ES-I3 (cell line): ENCODE measurements at regions not wholly inside any gene's neighbourhood (a gene's known extent, or its start where the extent isn't known, plus 50 kb on each side); places are given as distances from the start of the nearest gene placed in this dataset.

Experiments
- H3K36me3 ChIP-seq: 2 replicates; pipeline ENCODE4 v1.6.1; 2013; ENCODE audit warnings: mild to moderate bottlenecking, low read length, control low read depth, moderate library complexity; ENCODE audit not compliant: insufficient read depth
- H3K4me1 ChIP-seq: 2 replicates; pipeline ENCODE4 v1.6.1; 2013; ENCODE audit warnings: mild to moderate bottlenecking, control low read depth, low read length; ENCODE audit not compliant: insufficient read depth
- H3K9ac ChIP-seq: 2 replicates; pipeline ENCODE4 v1.6.1; 2013; ENCODE audit warnings: low read depth, mild to moderate bottlenecking, low read length, moderate library complexity
- H3K9me3 ChIP-seq: 2 replicates; pipeline ENCODE4 v1.6.1; 2013; ENCODE audit warnings: mild to moderate bottlenecking, low read length, moderate library complexity; ENCODE audit not compliant: control insufficient read depth, insufficient read depth

DNA sequence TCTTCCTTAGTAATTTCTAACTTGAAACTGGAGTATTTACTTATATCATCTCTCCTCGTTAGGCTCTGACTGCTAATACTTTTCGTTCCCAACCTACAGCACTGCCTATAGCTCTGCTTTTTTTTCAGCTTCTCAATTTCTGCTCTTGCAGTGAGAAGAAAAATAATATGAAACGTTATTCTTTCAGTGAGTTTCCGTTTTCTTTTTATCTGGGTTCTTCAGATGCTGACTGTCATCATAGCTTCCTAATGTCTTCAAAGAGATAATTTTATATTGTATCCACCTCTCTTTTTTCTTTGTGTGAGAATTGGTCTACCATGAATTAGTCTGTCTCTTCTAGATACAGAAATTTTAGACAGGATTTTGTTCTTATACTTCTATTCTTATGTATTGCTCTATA is 454.9 kb downstream of the LMO7 start:
- no peaks in the 10 kb centered on the region for H3K36me3 ChIP-seq
- H3K9ac ChIP-seq = no peak overlapping the region
- no peaks in the 10 kb centered on the region for H3K4me1 ChIP-seq
- H3K9me3 ChIP-seq = peaks cover 2% of the 10 kb centered on the region; the same call in 1 of the 2 replicates

DNA sequence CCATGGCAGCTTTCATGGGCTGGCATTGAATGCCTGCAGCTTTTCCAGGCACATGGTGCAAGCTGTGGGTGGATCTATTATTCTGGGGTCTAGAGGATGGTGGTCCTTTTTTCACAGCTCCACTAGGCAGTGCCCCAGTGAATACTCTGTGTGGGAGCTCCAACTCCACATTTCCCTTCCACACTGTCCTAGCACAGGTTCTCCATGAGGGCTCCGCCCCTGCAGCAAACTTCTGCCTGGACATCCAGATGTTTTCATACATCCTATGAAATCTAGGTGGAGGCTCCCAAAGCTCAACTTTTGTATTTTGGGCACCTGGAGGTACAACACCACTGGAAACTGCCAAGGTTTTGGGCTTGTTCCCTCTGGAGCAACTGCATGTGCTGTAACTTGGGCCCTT is 450.6 kb downstream of the LMO7 start:
- no peak overlapping the region for H3K9ac ChIP-seq
- peaks cover 2% of the 10 kb centered on the region; the same call in 1 of the 2 replicates for H3K9me3 ChIP-seq
- H3K36me3 ChIP-seq = no peaks in the 10 kb centered on the region
- no peaks in the 10 kb centered on the region for H3K4me1 ChIP-seq

DNA sequence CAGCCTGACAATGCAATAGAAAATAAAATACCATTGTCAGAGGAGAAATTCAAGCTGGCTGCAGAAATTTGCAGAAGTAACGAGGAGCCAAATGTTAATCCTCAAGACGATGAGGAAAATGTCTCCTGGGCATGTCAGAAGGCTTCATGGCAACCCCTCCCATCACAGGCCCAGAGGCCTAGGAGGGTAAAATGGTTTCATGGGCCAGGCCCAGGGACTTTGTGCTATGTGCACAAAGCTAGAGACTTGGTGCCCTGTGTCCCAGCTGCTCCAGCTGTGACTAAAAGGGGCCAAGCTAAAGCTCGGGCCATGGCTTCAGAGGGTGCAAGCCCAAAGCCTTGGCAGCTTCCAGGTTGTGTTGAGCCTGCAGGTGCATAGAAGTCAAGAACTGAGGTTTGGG is 431.7 kb downstream of the LMO7 start:
- Histone ChIP-seq H3K9me3 (peaks cover 13% of the 10 kb centered on the region), H3K36me3 (no peaks in the 10 kb centered on the region), H3K9ac (no peak overlapping the region), H3K4me1 (no peaks in the 10 kb centered on the region)

DNA sequence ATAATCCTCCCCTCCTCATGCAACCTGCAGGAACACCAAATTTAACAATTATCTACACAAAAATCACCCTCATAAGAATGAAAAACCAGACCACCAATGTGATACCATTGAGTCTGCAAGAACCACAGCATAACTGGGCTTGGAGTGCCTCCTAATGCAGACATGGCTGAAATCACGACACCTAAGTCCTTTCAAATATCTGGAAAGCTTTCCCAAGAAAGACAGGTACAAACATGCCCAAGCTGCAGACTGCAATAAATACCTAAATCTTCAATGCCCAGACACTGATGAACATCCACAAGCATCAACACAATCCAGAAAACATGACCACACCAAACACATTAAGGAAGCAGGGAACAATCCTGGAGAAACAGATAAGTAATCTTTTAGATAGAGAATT is 417.1 kb downstream of the LMO7 start:
- no peaks in the 10 kb centered on the region for H3K9me3 ChIP-seq
- no peaks in the 10 kb centered on the region for H3K4me1 ChIP-seq
- no peak overlapping the region for H3K9ac ChIP-seq
- no peaks in the 10 kb centered on the region for H3K36me3 ChIP-seq

DNA sequence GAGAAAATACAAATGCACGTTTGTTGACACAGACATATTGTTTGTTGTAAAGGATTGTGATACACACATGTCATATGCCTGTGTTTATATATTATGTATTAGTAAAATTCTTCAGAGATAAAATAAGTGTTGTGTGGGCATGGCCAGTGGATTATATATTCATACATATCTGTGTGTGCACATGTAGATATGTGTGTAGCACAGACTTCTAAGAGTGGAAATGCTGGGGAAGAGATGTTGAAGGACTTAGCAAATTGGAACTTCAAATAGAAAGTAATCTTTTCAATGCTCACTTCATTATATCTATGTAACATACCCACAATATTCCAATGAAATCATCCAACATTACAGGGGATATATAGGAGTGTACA is 413.2 kb downstream of the LMO7 start:
- H3K4me1 ChIP-seq = no peaks in the 10 kb centered on the region
- H3K9me3 ChIP-seq = no peaks in the 10 kb centered on the region
- H3K9ac ChIP-seq = no peak overlapping the region
- H3K36me3 ChIP-seq = no peaks in the 10 kb centered on the region

DNA sequence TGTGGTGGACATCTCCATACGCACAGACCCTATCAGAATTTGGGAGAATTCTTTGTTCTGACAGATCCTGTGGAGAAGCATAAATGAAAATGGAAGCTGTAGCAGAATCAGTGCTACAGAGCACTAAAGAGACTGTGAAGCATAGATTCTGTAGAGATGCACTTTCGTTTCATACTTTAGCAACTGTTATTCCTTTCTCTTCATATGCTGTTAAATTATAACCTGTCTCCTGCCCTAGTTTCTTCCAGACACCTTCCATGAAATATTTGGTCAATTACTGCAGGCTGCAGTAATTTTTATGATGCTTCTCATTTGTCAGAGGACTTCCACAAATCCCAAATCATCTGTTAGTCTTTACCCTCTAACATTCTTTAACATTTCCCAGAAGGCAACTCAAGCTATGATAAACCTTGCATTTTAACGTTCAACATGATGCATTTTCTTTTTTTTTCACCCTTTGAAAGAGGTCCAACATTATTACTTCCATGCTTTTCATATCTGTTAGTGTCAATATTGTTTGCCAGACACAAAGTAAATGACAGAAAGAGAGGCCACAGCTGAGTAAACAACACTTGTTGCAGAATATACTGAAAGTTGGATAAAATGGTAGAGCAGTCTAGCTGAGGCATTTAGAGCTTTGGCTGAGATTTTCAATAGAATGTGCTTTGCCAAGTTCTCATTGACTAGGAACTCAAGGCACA is 412.7 kb downstream of the LMO7 start:
- H3K9ac ChIP-seq = no peak overlapping the region
- no peaks in the 10 kb centered on the region for H3K9me3 ChIP-seq
- H3K36me3 ChIP-seq = no peaks in the 10 kb centered on the region
- no peaks in the 10 kb centered on the region for H3K4me1 ChIP-seq

DNA sequence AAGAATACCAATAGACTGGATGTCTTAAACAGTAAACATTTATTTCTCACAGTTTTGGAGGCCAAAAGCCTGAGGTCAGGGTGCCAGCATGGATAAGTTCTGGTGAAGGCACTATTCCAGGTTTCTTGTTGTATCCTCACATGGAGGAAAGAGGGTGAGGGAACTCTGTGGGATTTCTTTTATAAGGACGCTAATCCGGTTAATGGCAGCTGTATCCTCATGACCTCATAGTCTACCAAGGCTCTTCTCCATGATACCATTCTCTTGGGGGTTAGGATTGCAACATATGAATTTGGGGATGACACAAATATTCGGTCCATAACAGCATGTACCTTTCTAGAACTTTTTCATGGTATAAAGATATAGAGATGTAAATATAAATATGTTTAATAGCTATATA is 412.0 kb downstream of the LMO7 start:
- no peaks in the 10 kb centered on the region for H3K9me3 ChIP-seq
- H3K4me1 ChIP-seq = no peaks in the 10 kb centered on the region
- H3K9ac ChIP-seq = no peak overlapping the region
- no peaks in the 10 kb centered on the region for H3K36me3 ChIP-seq

DNA sequence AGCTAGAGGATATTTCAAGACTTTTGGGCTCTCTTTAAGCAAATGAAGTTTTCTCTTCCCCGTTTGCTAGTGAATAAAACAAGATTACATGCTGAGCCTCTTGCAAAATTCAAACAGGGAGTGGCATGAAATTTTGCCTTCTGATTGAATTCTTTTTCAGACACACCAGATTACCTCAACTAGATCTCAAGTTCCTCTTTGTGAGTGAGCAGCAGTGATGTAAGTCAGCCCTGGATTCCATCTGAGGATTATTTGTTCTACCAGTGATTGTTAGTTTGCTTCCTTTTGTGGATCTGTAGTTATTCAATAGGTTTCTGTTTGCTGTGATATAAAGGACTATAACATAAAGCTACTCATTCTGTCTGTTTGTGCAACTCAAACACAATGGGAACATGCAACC is 407.7 kb downstream of the LMO7 start:
- Histone ChIP-seq H3K9me3 (no peaks in the 10 kb centered on the region), H3K36me3 (no peaks in the 10 kb centered on the region), H3K4me1 (peaks cover 4% of the 10 kb centered on the region; the same call in 1 of the 2 replicates), H3K9ac (no peak overlapping the region)

DNA sequence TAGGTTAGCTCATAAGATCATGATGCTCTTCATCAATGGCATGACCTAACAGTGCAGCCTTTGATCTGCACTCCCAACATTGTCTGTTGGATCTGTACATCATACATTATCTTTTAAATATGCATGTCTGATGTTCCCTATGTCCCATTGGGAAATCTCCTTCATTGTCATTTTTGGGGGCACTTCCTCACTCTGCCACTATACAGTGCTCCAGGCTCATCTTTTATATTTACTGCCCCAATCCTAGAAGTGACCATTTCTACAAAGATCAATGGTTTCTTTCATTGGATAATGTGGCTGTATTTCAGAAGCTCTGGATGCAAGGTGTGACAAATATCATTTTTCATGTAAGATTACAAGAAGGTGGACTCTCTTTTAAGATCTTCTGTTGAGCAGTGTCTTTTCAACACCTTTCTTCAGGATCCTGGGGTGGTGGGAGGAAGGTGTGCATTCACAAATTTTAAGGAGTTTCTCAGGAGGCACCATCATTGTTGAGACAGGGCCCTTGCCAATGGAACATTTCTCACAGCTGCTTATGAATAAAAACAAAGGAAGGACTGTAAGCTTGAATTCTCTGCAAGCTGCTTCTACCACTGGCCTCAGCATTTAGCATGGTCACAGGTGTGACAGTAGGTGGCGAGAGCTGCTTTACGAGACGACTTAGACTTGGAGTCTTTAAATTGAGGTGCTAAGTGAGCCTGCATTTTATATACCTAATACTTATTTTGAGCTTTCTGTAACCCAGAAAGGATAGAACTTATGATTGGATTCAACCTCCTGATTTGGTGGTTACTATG is 403.0 kb downstream of the LMO7 start:
- no peak overlapping the region for H3K9ac ChIP-seq

DNA sequence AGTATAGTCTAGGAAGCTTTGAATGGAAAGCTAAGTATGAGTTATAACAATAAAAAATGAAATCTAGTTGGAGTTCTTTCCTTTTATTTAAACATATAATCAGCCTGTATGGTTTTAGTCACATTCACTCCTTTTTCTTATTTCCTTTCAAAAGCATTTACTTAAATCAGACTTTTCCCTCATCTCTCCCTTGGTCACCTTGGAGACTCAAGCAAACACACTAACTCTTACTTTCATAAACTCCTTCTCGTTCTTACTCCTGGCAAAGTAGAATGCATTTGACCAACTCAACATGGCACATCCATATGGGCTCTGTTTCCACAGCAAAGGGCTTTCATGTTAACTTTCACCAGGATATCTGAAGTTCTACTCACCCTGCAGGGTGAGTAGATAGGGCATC is 400.0 kb downstream of the LMO7 start:
- Histone ChIP-seq H3K4me1 (peaks cover 4% of the 10 kb centered on the region; the same call in 1 of the 2 replicates), H3K9ac (no peak overlapping the region), H3K36me3 (no peaks in the 10 kb centered on the region)

More for the DNA sequence above, 403.0 kb downstream of the LMO7 start:
- Histone ChIP-seq H3K36me3 (no peaks in the 10 kb centered on the region), H3K9me3 (no peaks in the 10 kb centered on the region), H3K4me1 (peaks cover 4% of the 10 kb centered on the region; the same call in 1 of the 2 replicates)

DNA sequence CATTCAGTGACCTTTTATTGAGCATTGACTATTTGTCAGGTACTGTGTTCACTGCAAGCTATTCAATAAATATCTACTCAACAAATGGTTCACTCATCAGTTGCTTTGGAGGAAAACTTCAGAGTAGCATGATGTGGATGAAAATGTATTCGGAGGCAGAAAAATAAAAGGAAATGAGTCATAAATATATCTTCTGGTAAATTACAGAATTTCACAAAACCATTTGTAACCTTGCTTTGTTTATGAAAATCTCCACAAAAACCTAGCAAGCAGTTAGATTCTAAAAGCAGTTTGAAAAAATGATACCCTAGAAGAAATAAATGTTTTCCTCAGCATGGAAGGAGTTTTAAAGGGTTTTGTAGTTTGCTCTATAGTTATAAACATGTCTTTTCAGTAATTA is 399.6 kb downstream of the LMO7 start:
- H3K9ac ChIP-seq = no peak overlapping the region
- H3K9me3 ChIP-seq = no peaks in the 10 kb centered on the region
- no peaks in the 10 kb centered on the region for H3K36me3 ChIP-seq
- H3K4me1 ChIP-seq = peaks cover 4% of the 10 kb centered on the region; the same call in 1 of the 2 replicates

More for the DNA sequence above, 400.0 kb downstream of the LMO7 start:
- H3K9me3 ChIP-seq = no peaks in the 10 kb centered on the region

DNA sequence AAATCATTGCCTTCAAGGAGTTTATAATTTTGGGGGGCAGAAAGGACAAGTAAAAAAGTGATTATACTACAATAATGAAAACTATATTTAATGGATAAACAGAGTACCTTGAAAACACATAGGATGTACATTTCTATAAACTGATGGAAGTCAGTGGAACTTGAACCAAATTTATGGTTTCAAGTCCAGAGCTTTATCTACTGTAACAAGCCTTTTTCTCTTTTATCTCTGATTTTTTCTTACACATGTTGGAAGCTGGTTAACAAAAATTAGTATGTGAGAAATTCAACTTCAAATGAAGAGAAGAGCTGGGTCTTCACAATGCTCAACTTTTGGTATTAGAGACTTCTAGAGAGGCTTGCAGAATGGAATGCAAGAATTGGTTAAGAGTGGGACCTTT is 393.6 kb downstream of the LMO7 start:
- Histone ChIP-seq H3K9me3 (no peaks in the 10 kb centered on the region), H3K36me3 (no peaks in the 10 kb centered on the region), H3K9ac (no peak overlapping the region), H3K4me1 (peaks cover 6% of the 10 kb centered on the region)

DNA sequence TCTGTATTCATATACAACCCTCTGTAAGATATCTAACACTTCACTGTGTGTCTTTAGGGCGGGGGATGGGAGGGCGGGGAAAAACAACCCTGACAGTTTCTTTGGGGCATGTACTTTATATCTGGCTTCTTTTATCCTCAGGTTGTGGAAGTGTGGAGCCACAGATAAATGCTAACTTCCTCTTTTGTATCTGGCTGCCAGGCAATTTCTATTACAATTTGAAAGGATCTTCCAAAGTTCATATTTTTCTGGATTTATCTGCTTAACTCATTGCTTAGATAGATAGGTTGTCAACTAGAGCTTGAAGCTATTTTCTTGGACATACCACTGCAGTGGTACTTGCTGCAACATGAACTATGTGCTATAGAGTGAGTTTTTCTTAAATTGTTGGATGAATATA is 393.0 kb downstream of the LMO7 start:
- no peaks in the 10 kb centered on the region for H3K9me3 ChIP-seq
- no peak overlapping the region for H3K9ac ChIP-seq
- peaks cover 6% of the 10 kb centered on the region for H3K4me1 ChIP-seq
- no peaks in the 10 kb centered on the region for H3K36me3 ChIP-seq

DNA sequence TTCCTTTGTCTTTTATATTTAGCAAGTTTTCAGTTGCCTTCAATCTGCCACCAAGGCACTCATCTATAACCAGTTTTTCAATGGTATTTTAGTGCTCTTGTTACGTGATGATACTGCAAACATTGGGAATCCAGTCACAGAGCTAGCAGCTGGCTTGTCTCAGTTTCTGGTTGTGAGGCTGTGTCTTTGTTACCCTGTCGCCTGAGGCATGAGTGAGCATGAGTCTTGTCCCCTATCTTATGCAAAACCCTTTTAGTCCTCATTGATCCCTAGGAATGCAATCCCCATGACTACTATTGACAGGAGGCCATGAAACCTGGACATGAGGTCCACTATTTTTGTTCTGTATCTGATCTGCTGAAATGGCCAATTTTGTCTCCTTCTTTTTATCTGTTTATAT is 391.0 kb downstream of the LMO7 start:
- Histone ChIP-seq H3K4me1 (peaks cover 6% of the 10 kb centered on the region), H3K36me3 (no peaks in the 10 kb centered on the region), H3K9me3 (no peaks in the 10 kb centered on the region), H3K9ac (no peak overlapping the region)

DNA sequence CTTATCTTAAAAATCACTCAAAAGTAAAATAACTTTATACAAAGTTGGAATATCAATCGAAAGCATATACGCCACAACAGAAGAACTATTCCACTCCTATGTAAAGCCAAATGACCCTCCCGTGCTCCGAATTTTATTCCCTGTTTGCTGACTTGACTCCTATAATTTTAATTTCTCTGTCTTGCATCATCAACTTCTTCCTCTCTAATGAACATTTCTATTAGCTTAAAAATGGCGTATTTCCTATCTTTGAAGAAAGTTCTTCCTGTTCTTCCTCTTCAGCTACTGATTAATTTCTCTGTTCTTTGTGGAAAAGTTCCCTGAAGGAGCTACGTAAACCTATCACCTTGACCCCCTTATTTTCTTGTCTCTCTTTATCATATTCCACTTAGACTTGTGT is 389.3 kb downstream of the LMO7 start:
- H3K9ac ChIP-seq = no peak overlapping the region
- H3K36me3 ChIP-seq = no peaks in the 10 kb centered on the region
- H3K4me1 ChIP-seq = peaks cover 6% of the 10 kb centered on the region
- no peaks in the 10 kb centered on the region for H3K9me3 ChIP-seq
